ENCODE measurements at regions not wholly inside any gene's neighbourhood (a gene's known extent, or its start where the extent isn't known, plus 50 kb on each side); places are given as distances from the start of the nearest gene placed in this dataset.

DNA sequence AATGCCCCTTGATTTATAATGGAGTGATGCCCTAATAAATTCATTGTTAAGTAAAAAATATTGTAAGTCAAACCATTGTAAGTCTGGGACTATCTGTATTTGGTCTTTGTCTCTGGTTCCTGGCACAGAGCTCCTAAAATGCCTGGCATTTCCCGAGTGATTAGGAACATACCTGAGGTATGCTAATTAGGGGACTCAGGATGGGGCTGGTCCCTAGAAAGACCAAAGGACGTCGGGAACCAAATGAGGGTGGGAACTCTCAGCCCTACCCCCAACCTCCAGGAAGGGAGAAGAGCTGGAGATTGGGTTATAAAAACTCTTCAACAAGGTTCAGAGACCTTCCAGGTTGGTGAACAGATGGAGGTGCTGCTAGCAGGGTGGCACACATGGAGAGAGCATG is 82.6 kb upstream of the ARG1 start:
- H3K18ac ChIP-seq (ENCODE audit: extremely low read depth, low read length) = no peak overlapping the region
- H3K27ac ChIP-seq (ENCODE audit: low read depth, low read length) = no peak overlapping the region
- H3K9ac ChIP-seq (replicated peaks in 1 of 4; ENCODE audit: extremely low read depth in 1 of 4, low read depth in 3 of 4, low read length in 3 of 4) = no peak overlapping the region
- 82% methylated on average over 3 of the region's 3 CpGs; no CpG with 5 or more reads in 1 of the 2 experiments for WGBS, 2 experiments (ENCODE audit: extremely low coverage in 1 of 2, insufficient coverage in 1 of 2, insufficient read length in 1 of 2, insufficient replicate concordance in 2 of 2, low coverage in 1 of 2, low lambda C conversion rate in 2 of 2, missing lambda C conversion rate in 1 of 2)
- FAIRE-seq (no peak), DNase-seq (ENCODE audit: low read depth in 1 of 2, low spot score in 2 of 2) (no peak)
- H3K23ac ChIP-seq (ENCODE audit: insufficient read length) = no peak overlapping the region
- H2BK15ac ChIP-seq (ENCODE audit: low read length) = no peak overlapping the region
- no peaks in the 10 kb centered on the region for H3K27me3 ChIP-seq (replicated peaks in 1 of 4; ENCODE audit: control insufficient read depth in 3 of 4, extremely low read depth in 1 of 4, insufficient read depth in 3 of 4, low read length in 3 of 4)
- H2BK20ac ChIP-seq (ENCODE audit: low read length) = no peak overlapping the region; the same call in 1 of the 2 replicates
- H3K79me2 ChIP-seq (ENCODE audit: control insufficient read depth in 1 of 2, insufficient read depth in 2 of 2, low read length in 2 of 2) = no peaks in the 10 kb centered on the region
- no peak overlapping the region for H3K4me3 ChIP-seq (ENCODE audit: extremely low read depth in 1 of 4, insufficient read depth in 2 of 4, low read depth in 3 of 4, low read length in 4 of 4)
- no peak overlapping the region for H4K8ac ChIP-seq (ENCODE audit: extremely low read depth, insufficient read depth, low read length)
- no peak overlapping the region for H3K4ac ChIP-seq (replicated peaks; ENCODE audit: insufficient read length, low read depth, low read length)
- POLR2A ChIA-PET (ENCODE audit: partially characterized antibody) = no interaction called here
- no peak overlapping the region for H2BK120ac ChIP-seq (replicated peaks; ENCODE audit: low read depth, low read length)
- no peak overlapping the region for H3K56ac ChIP-seq (replicated peaks; ENCODE audit: insufficient read length, low read depth, low read length)
- H2BK5ac ChIP-seq (ENCODE audit: low read depth, low read length) = no peak overlapping the region
- no peaks in the 10 kb centered on the region for H3K23me2 ChIP-seq (ENCODE audit: low read depth, low read length)
- peaks cover 0 to 3% (median 0%) of the 10 kb centered on the region in 4 experiments; a peak in 1 of 7 replicates for H3K4me1 ChIP-seq (replicated peaks in 1 of 4; ENCODE audit: control insufficient read depth in 3 of 4, insufficient read depth in 4 of 4, low read length in 3 of 4)
- H4K5ac ChIP-seq (ENCODE audit: insufficient read length, low read depth, low read length) = no peak overlapping the region
- H4K20me1 ChIP-seq (replicated peaks in 1 of 2; ENCODE audit: control insufficient read depth in 1 of 2, insufficient read depth in 2 of 2, low read length in 2 of 2) = no peaks in the 10 kb centered on the region
- TF ChIP-seq TAF7 (optimal IDR thresholded peaks at IDR 0.05; ENCODE audit: borderline replicate concordance, low read depth, low read length) (no peak), PHF8 (conservative IDR thresholded peaks at IDR 0.05; ENCODE audit: low read depth, low read length) (no peak), BCL11A (IDR thresholded peaks at IDR 0.05; ENCODE audit: low read depth in 2 of 2, low read length in 2 of 2) (no peak), SIRT6 (IDR thresholded peaks at IDR 0.05; ENCODE audit: low read length) (no peak), CEBPB (IDR thresholded peaks at IDR 0.05; ENCODE audit: low read depth, low read length) (no peak), HDAC2 (IDR thresholded peaks at IDR 0.05; ENCODE audit: borderline replicate concordance in 1 of 2, low read depth in 2 of 2, low read length in 2 of 2) (no peak), RBBP5 (IDR thresholded peaks at IDR 0.05; ENCODE audit: borderline replicate concordance, low read depth, low read length) (no peak)
- TF ChIP-seq, protein P1, sequence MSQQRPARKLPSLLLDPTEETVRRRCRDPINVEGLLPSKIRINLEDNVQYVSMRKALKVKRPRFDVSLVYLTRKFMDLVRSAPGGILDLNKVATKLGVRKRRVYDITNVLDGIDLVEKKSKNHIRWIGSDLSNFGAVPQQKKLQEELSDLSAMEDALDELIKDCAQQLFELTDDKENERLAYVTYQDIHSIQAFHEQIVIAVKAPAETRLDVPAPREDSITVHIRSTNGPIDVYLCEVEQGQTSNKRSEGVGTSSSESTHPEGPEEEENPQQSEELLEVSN (IDR thresholded peaks at IDR 0.05) = no peak
- no peak overlapping the region for H3K14ac ChIP-seq (ENCODE audit: insufficient read length)
- no peak overlapping the region for H3K4me2 ChIP-seq (ENCODE audit: insufficient read depth in 1 of 2, low read depth in 2 of 2, low read length in 2 of 2)
- H2AK5ac ChIP-seq (ENCODE audit: low read depth, low read length) = no peak overlapping the region
- 0 out of 2 replicates have a peak overlapping the region, but pooled peaks have one; percentile 31 for H2AFZ ChIP-seq (ENCODE audit: low read length)
- H3K79me1 ChIP-seq (ENCODE audit: low read depth, low read length) = no peaks in the 10 kb centered on the region
- H3K36me3 ChIP-seq (ENCODE audit: control insufficient read depth in 2 of 4, insufficient read depth in 4 of 4, low read length in 3 of 4) = no peaks in the 10 kb centered on the region
- CTCF ChIA-PET (ENCODE audit: partially characterized antibody) = interaction anchor here (1.3 to 5.2 kb wide), 2 partner anchors 30 to 107 kb away, joined by 3 to 31 read pairs; no protein-coding TSS in a partner anchor
- H2BK12ac ChIP-seq (ENCODE audit: low read depth, low read length) = no peak overlapping the region; the same call in 1 of the 2 replicates
- no peaks in the 10 kb centered on the region for H3K9me3 ChIP-seq (ENCODE audit: insufficient read depth in 2 of 2, low read depth in 1 of 2, low read length in 1 of 2)
- no peak overlapping the region for H4K91ac ChIP-seq (replicated peaks; ENCODE audit: insufficient read length, low read length)
